Fibroblast of skin of scalp (primary cell): ENCODE measurements at regions not wholly inside any gene's neighbourhood (a gene's known extent, or its start where the extent isn't known, plus 50 kb on each side); places are given as distances from the start of the nearest gene placed in this dataset.
"Not testable (repeated sequence)": the region's sequence is repeated elsewhere in the genome, so short reads cannot be mapped to it uniquely, and the experiment has no call there.

ENCODE experiments used
- DNase-seq: peaks from one replicate; pipeline ENCODE4 v3.0.0-alpha.2; 2013

- DNase-seq, result no peak
Measured at GRCh38 chr5:110812639-110813038, 73.8 kb downstream of the SLC25A46 start.

DNA sequence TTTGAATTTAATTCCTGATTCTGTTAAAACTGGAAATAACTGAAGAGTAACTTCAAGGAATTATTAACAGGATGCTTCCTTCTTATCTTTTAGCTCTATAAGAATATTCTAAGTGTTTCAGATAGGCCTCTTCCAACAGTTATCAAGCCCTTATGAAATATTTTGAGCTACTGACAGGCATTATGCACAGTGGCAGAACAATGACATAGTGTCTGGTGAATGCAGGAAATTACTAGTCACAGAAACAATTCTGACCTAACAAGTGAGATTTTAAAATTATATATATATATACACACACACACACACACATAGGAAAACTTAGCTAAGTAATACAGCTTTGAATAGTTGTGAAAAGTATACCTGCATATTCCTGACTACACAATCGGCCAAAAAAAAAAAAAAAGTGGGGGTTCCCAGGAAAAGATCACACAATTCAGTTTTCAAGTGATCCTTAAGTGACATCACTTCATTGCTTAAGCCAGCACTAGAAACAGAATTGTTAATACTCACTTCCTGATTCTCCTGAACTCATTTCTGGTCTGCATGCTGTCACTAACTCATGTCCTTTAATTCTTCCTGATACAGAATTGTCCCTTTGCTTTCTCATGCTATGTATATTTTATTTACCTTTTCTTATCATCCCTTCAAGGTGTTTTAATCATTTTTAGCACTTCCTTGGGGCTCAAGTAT is 77.3 kb downstream of the SLC25A46 start:
- DNase-seq, result peak; percentile 1

GRCh38 chr5:110817459-110817858 is 78.7 kb downstream of the SLC25A46 start:
- peak; percentile 1 for DNase-seq

- no peak for DNase-seq
Measured at GRCh38 chr5:110823571-110823970, 84.8 kb downstream of the SLC25A46 start.

GRCh38 chr5:110824936-110825441 is 86.2 kb downstream of the SLC25A46 start:
- DNase-seq, result no peak

DNA sequence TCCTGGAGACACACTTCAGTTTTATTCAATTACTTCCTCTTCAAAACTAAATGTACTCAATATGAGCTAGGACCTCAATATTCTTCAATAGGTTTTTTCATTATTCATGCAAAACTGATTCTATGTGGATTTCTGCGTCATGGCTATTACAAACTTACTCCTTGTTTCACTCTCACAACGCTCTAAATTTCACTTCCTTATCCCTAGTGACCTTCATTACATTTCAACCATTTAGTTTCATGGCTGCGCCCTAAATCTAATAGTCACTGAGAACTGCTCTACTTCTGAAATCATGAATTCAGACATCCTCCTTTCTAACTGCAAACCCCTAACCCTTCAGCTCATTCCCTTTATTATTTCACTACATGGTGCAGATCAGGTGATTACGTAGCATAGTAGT is 93.9 kb downstream of the SLC25A46 start:
- DNase-seq, result no peak

- not testable (repeated sequence) for DNase-seq
Measured at GRCh38 chr5:110834933-110835332, 96.1 kb downstream of the SLC25A46 start.

GRCh38 chr5:110836851-110837250 is 98.0 kb downstream of the SLC25A46 start:
- DNase-seq, result no peak

- DNase-seq, result not testable (repeated sequence)
Measured at GRCh38 chr5:110838357-110838756, 99.5 kb downstream of the SLC25A46 start.

DNA sequence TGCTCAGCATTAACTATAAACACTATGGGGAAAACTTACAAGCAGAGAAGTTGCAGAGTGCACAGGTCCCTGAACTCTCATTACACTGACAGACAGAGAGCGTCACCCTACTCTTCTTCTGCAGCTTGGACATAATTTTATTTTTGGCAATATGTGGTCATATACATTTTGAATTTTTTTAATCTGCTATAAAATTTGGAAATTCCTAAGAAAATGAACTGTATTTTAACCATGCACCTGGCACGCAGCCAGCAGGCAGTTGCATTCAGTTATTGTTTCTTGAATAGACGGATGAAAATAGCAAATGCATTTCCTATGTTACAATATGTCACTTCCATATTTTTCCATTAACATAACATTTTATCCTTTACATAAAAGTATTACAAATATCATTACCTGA is 100.2 kb downstream of the SLC25A46 start:
- DNase-seq, result no peak

DNA sequence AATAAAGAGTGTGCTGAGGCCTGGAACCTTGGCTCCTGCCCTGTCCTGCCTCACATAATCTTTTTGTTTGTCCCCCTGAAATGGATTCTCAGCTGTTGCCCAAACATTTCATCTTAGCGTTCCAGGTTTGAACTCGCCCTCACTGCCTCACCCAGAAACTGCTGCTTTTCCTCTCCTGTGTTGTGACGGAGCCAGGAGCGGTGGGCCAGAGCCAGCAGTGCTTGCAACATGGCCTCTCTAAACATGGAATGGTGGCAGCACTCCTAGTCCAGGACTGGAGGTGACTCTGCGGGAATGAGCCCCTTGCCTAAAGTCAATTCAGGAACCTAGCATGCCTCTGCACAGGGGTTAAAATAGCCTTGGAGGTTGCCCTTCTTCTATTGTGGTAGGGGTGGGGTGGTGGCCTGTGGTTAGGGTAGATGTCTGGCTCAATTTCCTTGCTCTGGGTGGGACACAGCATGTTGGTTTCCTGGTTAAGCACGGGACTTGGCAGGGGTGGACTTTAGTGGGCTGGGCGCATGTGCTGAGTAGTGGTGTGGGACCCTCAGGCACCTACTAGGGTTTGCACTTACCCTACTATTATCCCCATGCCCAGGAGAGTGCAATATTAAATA is 101.6 kb downstream of the SLC25A46 start:
- DNase-seq, result no peak

GRCh38 chr5:110841137-110841536 is 102.3 kb downstream of the SLC25A46 start:
- DNase-seq, result no peak

GRCh38 chr5:110842948-110843347 is 104.1 kb downstream of the SLC25A46 start:
- DNase-seq, result no peak

DNA sequence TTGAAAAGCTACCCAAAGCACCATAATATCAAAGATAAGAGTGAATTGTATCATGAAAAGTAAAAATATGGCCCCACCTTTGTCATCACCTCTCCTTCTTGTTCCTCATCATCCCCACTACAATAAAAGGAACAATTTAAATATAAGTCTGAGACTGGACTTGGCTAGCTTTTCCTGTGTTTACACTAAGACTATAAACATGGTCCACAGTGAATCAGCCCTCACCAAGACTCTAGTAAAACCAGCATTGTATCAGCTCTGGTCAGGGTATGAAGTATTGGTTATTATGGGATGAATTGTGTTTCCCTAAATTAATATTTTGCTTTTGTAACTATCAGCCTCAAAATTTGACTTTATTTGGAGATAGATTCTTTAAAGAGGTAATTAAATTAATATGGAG is 105.4 kb downstream of the SLC25A46 start:
- no peak for DNase-seq

GRCh38 chr5:110846398-110847001 is 107.7 kb downstream of the SLC25A46 start:
- no peak for DNase-seq

GRCh38 chr5:110851357-110851756 is 112.5 kb downstream of the SLC25A46 start:
- no peak for DNase-seq

GRCh38 chr5:110852053-110852452 is 113.2 kb downstream of the SLC25A46 start:
- no peak for DNase-seq

DNA sequence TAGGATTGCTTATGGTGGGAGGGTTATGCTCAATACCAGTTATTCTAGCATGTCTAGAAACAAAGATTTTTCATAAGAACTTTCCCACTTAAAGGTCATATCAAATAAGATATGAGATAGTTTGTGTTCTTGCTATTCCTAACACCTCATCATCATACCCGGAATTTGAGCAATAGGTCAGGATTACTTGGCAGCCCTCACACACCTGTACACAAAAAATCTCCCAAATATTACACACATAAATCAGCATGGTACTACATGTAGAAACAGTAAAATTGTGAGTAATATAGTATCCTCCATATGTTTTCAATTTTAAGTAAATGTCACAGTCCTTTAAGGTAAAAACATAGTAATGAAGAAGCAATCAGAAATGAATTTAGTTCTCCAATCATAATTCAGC is 113.7 kb downstream of the SLC25A46 start:
- no peak for DNase-seq

DNA sequence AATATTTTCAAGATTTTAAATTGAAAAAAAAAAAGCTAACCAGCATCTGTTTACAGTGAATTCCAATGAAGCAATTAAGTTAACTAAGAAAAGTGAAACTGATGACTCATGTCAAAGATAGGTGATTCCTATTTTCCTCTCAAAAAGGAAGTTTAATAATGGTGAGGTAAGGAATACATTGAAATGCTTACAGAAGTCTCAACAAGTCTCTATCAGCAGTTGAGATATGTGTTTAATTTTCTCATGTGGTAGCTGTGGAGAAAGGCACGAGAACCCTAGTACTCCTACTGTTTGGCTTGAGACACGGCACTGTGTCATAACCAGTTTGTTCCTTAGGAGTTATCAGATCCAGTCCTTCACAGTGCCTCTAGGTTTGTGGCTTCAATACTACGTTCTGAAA is 114.5 kb downstream of the SLC25A46 start:
- DNase-seq, result no peak

- DNase-seq, result peak; percentile 2
Measured at GRCh38 chr5:110854200-110854599, 115.4 kb downstream of the SLC25A46 start.

DNA sequence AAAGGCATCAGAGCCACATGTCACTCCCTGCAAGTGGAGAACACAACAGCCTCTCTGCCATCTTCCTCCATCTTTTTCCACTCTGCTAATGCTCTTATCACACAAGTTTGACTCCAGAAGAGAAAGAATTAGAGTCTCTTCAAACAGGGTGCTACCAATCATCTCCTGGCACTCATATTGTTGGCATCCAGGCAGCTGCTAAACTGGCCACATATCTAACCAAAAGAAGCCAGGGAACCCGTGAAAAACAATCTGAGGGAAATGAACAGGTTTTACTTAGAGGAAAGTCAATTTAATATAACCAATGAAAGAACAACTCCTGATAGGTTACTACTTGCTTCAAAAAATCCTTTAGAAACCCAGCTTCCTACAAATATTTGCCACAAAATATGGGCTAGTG is 117.2 kb downstream of the SLC25A46 start:
- no peak for DNase-seq

GRCh38 chr5:110865400-110866094 is 126.7 kb downstream of the SLC25A46 start:
- DNase-seq, result peak; percentile 7

DNA sequence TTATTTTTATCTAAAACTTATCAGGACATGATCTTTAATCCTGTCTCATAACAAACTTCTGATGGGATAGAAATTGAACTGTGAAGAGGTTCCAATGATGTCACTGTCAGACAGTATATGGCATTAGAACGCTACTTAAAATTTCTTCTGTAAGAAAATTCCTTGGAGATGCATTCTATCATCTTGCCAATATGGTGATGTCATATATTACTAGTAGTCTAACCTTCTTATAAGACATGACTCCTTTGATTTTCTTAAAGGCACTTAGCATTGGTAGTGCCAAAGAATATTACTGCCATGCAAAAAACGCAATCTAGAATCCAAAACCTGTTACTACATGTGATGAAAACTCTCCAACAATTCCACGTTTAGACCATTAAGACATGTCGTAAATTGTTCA is 131.1 kb downstream of the SLC25A46 start:
- DNase-seq, result no peak
